ENCODE measurements at regions not wholly inside any gene's neighbourhood (a gene's known extent, or its start where the extent isn't known, plus 50 kb on each side); places are given as distances from the start of the nearest gene placed in this dataset.

DNA sequence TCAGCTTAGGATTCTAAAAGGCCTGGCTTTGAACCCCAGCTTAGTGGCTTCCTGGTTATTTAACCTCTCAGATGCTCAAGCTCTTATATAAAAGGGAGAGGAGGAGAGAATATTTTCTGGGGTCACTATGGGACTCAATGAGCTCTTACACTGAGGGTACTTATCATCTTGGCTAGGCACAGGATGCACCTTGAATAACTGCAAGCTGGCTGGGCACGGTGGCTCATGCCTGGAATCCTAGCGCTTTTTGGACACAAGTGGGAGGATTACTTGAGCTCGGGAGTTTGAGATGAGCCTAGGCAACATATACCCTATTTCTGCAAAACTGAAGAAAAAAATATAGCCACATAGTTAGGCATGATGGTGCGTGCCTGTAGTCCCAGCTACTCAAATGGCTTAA lies 665.3 kb upstream of the RBFOX1 start:
- no peak for DNase-seq (ENCODE audit: low read depth)

DNA sequence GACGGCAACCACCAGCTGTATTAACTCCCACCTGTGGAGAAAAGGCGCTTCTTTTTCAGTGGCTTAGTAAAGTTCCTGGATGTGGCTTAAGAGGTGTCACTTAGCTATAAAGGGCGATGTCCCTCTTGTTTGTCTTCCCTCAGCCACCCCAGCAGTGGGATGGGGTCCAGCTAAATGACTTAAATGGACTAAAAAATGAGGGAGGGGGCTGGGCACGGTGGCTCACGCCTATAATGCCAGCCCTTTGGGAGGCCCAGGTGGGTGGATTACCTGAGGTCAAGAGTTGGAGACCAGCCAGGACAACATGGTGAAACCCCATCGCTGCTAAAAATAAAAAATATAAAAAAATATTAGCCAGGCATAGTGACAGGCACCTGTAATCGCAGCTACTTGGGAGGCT lies 667.5 kb upstream of the RBFOX1 start:
- DNase-seq (ENCODE audit: low read depth): no peak

DNA sequence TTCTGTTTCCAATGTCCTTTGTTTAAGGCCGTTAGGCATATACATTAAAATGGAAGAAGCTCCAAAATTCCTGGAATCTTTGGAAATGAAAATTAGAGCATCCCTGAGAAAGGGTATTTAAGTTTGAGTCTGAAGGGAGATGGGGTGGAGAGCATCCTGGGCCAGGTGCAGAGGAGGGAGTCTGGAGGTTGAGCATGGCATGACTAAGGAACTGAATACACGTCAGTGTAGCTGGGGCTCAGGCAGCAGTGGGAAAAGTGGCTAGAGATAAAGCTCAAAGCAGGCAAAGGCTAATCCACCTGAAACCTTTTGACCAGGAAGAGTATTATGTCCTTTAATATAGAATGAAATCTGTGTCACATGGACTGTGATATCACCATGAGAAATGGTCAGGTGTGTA lies 669.0 kb upstream of the RBFOX1 start:
- DNase-seq (ENCODE audit: low read depth): no peak

DNA sequence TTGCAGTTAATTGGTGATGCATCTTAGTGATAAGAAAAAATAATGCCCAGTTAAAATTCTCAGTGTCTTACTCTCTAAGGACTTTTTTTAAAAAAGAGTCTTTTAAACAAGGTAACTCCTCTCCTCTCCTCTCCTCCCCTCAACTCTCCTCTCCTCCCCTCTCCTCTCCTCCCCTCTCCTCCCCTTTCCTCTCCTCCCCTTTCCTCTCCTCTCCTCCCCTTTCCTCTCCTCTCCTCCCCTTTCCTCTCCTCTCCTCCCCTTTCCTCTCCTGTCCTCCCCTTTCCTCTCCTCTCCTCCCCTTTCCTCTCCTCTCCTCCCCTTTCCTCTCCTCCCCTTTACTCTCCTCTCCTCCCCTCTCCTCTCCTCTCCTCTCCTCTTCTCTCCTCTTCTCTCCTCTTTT lies 675.9 kb upstream of the RBFOX1 start:
- DNase-seq (ENCODE audit: low read depth): no peak

DNA sequence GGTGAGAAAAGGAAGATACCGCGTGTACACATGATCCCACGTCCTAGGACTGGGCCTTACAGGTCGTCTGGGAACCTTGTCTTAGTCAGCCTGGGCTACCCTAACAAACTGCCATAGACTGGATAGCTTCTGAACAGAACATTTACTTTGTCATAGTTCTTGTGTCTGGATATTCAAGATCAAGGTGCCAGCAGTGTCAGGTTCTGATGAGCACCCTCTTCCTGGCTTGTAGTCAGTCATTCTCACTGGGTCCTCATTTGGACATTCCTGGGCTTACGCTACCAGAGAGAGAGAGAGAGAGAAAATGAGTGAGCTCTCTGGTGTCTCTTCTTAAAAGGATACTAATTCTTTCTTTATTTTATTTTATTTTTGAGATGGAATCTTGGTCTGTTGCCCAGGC lies 685.8 kb upstream of the RBFOX1 start:
- DNase-seq (ENCODE audit: low read depth): no peak

DNA sequence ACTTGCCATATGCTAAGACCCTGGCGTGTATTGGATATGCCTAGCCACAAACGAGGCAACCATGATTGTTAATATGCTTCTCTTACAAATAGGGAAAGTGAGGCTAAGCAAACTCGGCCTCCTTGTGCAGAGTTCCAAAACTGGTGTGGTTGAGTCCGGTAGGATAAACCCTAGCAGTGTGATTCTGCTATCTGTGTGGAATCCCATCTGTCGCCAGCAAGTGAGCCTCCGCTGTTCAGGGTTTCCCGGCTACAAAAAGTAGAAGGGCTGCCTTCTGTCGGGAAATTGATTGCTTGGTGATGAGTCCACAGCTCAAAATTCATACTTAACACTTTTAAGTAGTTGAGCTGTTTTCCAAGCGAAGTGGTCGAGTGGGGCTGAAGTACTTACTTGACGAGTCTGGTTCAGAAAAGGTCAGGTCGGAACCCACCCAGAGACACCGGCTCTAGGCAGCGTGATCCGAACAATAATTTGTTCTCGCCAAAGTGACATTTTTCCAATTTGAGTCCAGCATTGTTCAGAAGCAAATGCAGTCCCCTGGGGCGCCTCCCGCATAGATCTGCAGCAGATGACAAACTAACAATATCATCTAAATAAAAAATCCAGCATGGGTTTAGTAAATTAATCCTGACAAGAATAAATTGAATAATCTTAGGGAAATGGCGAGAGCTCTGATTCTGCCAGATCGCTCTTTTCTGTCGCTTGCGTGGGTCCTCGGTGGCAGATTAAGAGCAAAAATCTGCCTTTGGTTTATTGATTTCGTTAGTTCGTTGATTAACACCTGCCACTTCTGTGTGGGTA lies 686.7 kb upstream of the RBFOX1 start:
- no peak for DNase-seq (ENCODE audit: low read depth)

DNA sequence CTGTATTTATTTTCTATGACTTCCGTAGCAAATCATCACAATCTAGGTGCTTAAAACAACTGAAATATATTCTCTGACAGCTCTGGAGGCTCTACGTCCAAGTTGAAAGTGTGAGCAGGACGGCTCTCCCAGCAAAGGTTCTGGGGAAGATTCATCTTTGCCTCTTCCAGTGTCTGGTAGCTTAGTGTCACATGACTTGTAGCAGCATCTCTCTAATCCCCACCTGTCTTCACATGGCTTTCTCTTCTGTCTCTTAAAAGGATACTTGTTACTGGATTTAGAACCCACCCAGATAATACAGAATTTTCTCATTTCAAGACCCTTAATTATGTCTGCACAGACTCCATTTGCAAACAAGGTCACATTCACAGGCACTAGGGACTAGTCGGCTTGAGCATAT lies 687.7 kb upstream of the RBFOX1 start:
- no peak for DNase-seq (ENCODE audit: low read depth)

DNA sequence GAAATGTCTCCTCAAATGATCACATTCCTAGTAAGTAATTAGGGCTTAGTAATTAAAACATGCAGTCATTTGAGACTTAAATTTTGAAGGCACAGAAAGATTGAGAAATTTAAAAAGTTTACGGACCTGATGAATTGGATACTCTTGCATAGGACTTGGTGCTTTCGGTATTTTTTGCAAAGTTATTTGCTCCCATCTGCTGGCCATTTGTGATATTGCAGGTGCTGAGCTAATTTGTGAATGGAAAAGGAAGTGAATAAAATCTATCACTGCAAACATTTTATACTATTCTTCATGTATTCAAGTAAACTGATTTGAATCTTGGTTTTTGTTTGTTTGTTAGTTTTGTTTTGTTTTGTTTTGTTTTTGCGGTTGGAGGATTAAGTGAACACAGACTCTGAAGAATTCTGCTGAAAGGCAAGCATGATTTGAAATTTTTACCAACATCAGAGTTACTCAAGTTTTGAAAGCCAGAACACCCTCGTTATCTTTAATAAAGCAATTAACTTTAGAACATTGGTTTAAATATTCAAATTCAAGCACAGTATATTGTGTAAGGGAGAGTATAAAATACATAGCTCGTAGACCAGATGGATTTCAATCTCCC lies 689.5 kb upstream of the RBFOX1 start:
- DNase-seq (ENCODE audit: low read depth): peak; percentile 8

DNA sequence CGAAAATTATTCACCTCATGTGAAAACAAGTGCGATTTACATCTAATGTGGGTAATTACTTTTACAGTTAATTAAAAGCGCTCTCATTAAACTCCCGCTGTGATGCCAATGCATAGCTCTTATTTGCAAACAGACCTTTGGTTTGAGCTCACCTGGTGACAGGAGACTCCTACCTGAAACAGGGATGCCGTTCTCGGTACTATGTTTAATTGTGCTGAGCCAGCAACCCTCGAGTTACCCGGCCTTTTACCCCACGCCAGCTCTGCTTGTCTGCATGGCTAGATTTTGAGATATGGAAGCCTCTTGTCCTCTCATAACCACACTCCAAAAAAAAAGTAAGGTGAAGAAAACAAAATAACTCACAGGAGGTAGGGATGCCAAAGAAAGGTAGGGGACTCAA lies 690.4 kb upstream of the RBFOX1 start:
- no peak for DNase-seq (ENCODE audit: low read depth)

DNA sequence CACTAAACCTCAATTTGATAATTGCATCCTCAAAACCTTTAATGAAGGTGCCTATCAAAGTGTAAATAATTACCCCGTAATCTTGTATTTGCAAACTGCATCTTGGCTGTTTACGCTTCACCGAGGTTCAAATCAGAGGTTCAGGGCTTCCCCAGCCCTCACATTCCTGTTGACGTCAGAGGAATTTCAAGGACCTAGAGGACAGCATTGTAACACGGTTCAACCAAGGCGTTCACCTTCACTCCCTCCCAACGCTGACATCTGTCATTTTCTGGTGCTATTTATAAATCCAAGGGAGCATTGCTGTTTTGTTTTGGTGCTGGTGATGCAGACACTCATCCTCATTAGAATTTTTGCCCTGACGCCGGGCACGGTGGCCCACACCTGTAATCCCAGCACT lies 691.6 kb upstream of the RBFOX1 start:
- no peak for DNase-seq (ENCODE audit: low read depth)

DNA sequence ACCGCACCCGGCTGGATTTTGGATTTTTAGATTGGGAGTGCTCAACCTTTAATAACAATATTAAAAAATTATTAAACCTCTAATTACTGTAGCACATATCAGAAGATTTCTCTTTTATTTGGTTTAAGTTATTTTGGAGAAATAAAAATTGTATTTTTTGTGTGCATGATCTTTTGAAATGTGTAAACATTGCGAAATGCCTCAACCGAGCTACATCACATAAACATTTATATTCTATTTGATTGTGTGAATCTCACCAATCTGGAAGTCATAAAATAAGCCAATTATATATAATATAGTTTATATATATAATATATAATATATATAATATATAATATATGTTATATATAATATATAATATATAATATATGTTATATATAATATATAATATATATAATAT lies 696.2 kb upstream of the RBFOX1 start:
- no peak for DNase-seq (ENCODE audit: low read depth)

DNA sequence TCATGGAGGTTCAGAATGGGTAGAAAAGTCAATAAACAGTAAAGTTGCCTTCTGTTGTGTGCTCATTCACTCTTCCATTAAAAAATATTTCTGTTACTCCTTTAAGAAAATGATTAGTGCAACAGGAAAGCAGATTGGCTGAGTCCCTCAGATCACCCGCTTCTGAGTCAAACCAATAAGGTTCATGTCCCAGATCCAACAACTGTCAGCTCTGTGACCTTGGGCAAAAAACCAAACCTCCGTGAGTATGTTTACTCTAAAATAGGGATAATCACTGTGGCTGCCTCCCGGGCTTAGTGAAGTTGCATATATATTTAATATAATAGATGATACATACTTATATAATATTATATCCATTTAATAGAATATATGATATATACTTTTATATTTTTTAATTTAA lies 698.5 kb upstream of the RBFOX1 start:
- DNase-seq (ENCODE audit: low read depth): no peak

DNA sequence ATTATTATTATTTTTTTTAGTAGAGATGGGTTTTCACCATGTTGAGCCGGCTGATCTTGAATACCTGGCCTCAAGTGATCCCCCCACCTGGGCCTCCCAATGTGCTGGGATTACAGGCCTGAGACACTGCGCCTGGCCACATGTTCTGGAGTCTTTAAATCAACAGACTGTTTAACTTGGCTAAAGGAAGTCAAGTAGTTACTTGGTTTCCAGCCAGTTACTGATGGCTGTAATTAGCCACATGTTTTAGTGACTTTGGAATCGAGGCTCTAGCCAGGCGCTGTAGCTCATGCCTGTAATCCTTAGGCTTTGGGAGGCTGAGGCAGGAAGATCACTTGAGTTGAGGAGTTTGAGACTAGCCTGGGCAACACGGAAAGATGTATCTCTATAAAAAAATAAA lies 699.2 kb upstream of the RBFOX1 start:
- no peak for DNase-seq (ENCODE audit: low read depth)

DNA sequence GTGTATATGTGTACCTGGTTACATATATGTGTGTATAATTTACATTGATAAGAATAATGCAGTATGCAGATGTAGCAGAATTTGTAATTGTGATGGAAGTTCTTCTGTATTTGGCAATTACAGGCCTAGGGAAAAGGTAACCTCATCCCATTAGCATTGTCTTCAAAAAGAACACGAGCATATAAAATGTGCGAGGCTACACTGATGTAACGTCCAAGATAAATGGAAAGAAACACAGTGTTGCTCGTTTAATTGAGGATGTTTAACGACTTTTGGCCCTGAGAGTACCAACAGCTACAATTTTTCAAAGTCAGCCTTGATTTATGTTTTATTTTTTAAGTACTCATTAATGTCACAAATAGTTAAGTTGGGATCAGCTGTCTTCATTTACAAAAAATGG lies 703.5 kb upstream of the RBFOX1 start:
- DNase-seq (ENCODE audit: low read depth): no peak

DNA sequence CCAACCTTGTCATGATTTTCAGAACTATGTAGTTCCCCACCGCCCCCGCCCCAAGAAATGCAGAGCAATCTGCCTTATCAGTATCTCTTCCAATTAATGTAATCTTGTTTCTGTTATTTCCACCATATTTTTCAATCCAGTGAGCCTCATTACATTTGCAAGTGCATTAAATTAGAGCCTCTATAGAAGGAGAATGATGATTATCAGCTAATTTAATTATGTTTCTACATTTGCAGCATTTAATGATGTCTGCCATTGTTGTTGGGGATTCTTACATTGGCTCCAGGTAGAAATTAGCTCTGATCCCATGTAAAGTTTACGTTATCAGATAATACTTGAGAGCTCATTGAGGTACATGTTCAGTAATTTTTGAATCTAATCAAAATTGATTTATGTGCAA lies 707.0 kb upstream of the RBFOX1 start:
- no peak for DNase-seq (ENCODE audit: low read depth)

DNA sequence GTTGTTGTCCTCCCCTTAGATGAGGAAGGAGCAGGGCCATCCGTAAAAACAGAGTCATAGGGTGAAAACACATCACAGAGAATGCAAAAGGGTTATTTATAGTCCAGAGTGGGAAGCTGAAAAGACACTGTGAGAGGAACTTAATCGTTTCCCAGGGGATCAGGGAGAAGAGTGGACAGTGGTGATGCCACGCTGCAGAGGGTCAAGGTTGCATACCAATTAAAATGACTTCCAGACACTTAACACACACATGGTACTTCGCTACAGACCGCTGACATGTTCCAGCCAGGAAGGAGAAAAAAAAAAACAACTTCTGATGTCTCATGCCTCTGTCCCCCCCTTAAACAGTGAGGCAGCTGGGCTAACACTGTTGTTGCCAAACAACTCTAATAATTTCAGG lies 713.8 kb upstream of the RBFOX1 start:
- no peak for DNase-seq (ENCODE audit: low read depth)

DNA sequence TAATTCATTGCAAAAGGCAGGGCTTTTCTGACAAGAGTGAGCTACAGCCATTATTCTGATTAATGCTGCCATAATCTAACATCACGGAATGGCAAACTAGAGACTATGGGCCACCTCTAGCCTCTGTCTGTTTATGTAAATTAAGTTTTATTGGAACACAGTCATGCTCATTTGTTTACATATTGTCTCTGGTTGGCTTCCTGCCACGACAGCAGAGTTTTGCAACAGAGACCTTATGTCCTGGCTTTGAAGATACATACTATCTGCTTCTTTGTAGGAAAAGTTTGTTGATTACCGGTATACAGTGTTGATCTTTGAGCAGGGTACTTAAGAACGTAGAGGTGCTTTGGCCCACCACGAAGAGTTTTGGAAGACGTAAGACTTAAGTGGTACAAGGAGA lies 715.9 kb upstream of the RBFOX1 start:
- no peak for DNase-seq (ENCODE audit: low read depth)

DNA sequence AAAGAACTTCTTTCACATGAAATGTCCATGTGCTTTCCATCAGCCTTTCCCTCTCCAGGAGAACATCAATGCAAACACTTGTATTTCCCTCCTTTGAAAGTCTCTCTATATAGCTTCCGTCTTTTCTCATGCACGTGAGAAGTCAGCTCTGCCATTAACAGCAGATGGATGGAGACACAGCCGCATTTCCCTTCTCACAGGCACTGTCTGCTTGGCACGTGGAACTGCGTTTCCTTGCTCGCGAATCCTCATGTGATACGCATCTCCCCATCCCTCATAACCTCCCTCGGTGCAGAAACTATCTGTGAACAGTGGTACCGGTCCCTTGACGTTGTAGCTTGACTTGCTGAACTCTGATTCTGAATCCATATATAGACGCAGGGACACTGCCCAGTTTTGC lies 717.0 kb upstream of the RBFOX1 start:
- no peak for DNase-seq (ENCODE audit: low read depth)

DNA sequence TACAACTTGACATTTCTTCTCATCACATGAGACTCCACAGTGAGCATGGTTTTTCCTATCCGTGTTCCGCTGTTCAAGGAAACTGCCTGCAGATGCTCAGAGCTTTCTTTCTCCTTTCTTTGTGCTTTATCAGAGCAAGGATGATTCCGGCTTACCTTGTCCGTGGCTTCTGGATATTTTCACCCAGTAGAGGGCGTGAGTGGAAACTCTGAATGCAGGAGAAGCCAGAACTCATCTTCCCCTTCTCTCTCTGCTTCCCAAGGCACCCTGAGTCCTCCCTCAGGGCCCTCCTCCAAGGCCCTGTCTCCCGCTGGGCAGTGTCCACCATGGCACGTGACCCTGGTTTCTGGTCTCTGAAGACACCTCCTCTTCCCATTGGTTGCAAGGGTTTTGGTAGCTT lies 721.1 kb upstream of the RBFOX1 start:
- DNase-seq (ENCODE audit: low read depth): no peak

DNA sequence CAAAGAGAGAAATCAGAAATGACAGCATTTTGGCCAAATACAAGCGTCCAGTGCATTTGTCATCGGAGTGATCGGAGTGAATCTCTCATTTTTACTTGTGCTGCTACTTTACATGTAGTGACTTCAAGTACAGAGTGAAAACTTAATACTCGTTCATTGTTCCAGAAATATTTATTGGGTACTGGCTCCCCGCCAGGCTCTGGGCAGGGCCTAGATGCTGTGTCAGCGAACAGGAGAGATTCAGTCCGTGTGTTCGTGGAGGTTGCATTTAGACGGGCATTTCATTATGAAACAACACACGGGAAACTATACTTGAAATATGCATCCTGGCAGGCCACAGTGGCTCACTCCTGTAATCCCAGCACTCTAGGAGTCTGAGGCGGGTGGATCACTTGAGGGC lies 727.2 kb upstream of the RBFOX1 start:
- no peak for DNase-seq (ENCODE audit: low read depth)

DNA sequence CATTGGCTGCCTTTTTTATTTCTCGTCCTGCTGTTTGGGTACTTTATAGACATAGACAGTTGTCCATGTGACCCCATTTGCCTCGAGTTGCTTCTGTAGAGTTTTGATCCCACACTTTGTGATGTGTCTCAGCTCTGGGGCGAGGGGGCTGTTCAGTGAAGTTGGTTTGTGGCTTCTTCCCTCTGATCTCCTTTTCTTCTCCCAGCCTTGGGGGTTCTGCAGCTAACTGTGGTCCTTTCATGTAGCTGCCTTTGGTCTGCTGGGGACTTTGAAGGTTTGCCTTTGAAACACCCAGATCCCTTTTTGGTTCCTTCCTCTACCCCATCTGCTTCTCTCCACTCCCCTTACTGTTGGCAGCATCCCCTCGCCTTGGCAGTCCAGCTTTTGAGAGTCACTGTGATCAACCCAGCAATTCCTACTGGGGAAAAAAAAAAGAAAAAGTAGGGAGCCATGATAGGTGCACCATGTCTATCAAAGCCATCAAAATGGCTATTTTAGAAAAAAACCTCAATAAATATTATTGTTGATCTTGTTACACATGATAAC lies 728.8 kb upstream of the RBFOX1 start:
- no peak for DNase-seq (ENCODE audit: low read depth)

DNA sequence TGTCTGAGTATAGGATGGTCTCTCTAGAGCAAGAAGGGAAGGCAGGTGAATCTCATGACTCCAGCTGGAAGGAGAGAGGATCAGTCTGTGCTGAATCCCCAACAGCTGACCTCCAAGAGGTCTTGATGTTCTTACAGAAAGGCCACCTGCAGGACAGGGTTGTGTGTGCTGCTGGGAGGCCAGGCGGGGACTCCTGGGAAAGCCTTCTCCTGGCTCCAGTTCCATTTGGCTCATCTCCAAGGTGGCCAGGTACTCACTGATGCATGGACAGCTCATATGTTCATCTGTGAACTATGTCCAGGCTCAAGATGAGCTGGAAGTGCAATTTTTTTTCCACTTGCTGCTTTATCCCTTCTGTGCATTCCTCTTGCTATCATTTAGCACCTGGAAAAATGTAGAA lies 730.2 kb upstream of the RBFOX1 start:
- no peak for DNase-seq (ENCODE audit: low read depth)

DNA sequence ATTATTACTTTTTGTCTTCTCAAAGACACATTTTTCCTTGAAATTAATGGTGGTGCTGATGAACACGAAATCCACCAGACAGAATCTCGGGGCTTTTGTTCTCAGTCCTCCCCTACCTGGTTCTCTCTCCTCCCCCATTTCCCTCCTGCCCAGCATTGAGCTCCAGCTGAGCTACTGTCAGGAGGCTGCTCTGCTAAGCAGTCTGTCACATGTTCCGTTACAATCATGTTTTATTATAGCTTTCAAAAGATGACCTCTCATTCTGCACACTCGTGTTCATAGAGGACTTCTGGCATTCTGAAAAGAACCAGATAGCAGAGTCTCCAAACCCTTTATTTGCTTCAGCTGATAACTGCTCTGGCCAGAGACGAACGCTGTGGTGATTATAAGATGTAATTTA lies 732.5 kb upstream of the RBFOX1 start:
- DNase-seq (ENCODE audit: low read depth): no peak

DNA sequence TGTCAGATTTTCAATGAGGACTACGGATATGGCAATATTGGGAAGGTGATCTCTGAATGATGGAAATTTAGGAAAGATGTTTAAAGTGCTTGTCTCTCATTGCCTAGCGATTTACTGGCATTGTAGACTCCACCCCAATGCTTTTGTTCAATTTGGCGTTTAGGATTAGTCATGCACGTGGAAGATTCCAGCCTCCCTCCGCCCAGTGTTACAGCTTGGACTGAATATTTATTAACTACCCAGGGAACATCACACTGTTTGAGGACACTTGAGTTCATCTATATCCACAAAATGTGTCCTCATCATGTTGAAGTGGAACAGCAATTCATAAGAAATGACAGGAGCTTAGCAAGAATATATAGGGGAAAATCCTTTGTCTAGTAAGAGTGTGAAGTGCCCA lies 738.8 kb upstream of the RBFOX1 start:
- DNase-seq (ENCODE audit: low read depth): no peak
